HL-60 (cell line): ENCODE measurements at regions not wholly inside any gene's neighbourhood (a gene's known extent, or its start where the extent isn't known, plus 50 kb on each side); places are given as distances from the start of the nearest gene placed in this dataset.

ENCODE experiments used
- DNase-seq, 2 experiments: peaks; one replicate each; pipeline ENCODE4 v3.0.0-alpha.2; 2010 to 2020; ENCODE audit warnings: low read depth in 1 of 2, low spot score in 1 of 2
- H3K27ac ChIP-seq: fragments of 250-450 bp; sonication (Bioruptor Pico); replicated peaks from 2 replicates; pipeline ENCODE4 v1.5.1; 2020; ENCODE audit warnings: mild to moderate bottlenecking, moderate library complexity
- H3K27me3 ChIP-seq: fragments of 250-450 bp; sonication (Bioruptor Pico); 2 replicates; pipeline ENCODE4 v1.5.1; 2021; ENCODE audit warnings: mild to moderate bottlenecking, moderate library complexity; ENCODE audit not compliant: insufficient read depth, poor library complexity, severe bottlenecking
- H3K4me3 ChIP-seq: replicated peaks from 2 replicates; pipeline ENCODE4 v1.5.1; 2011; ENCODE audit warnings: mild to moderate bottlenecking, control low read depth, low read length; ENCODE audit not compliant: insufficient read depth
- GABPA ChIP-seq: IDR thresholded peaks from 2 replicates; pipeline ENCODE4 v1.6.1; 2012; ENCODE audit warnings: low read depth
- POLR2AphosphoS5 ChIP-seq: IDR thresholded peaks from 2 replicates; pipeline ENCODE4 v1.6.1; 2012; ENCODE audit warnings: low read depth
- SPI1 ChIP-seq: IDR thresholded peaks from 2 replicates; pipeline ENCODE4 v1.6.1; 2012; ENCODE audit warnings: low read depth, mild to moderate bottlenecking, borderline replicate concordance
- TF ChIP-seq, protein P1 (sequence below): IDR thresholded peaks from one replicate; pipeline ENCODE4 v1.5.1; 2011; ENCODE audit warnings: low read length, control low read depth, inconsistent platforms; ENCODE audit not compliant: insufficient read depth
- TF ChIP-seq, protein P2 (sequence below): IDR thresholded peaks from 2 replicates; pipeline ENCODE4 v1.6.1; 2012; ENCODE audit warnings: low read depth; ENCODE audit not compliant: insufficient replicate concordance

DNA sequence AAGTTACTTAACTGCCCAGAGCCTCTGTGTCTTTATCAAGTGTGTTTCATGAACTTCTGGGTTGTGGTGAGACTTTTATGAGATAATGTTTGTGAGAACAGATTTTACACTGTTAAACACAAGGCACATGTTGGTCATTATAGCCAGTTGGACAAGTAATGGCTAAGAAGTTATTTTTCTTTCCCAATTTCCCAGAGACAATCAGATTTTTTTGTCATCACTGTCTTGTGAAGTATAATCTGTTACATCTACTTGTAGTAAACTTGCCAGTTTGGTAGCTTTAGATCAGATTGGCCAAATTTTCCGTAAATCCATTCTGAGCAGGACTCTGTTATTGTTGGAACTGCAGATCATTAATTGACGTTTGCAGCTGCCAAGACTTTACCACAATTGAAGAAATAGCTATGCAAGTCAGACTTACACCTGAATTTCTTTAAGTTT lies 838.8 kb downstream of the SLC4A3 start:
- Histone ChIP-seq H3K27ac (no peak overlapping the region), H3K27me3 (peaks cover 2% of the 10 kb centered on the region), H3K4me3 (no peak overlapping the region)
- no peak for TF ChIP-seq POLR2AphosphoS5
- TF ChIP-seq SPI1: no peak
- no peak for TF ChIP-seq GABPA
- TF ChIP-seq, protein P1, sequence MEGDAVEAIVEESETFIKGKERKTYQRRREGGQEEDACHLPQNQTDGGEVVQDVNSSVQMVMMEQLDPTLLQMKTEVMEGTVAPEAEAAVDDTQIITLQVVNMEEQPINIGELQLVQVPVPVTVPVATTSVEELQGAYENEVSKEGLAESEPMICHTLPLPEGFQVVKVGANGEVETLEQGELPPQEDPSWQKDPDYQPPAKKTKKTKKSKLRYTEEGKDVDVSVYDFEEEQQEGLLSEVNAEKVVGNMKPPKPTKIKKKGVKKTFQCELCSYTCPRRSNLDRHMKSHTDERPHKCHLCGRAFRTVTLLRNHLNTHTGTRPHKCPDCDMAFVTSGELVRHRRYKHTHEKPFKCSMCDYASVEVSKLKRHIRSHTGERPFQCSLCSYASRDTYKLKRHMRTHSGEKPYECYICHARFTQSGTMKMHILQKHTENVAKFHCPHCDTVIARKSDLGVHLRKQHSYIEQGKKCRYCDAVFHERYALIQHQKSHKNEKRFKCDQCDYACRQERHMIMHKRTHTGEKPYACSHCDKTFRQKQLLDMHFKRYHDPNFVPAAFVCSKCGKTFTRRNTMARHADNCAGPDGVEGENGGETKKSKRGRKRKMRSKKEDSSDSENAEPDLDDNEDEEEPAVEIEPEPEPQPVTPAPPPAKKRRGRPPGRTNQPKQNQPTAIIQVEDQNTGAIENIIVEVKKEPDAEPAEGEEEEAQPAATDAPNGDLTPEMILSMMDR: no peak
- TF ChIP-seq, protein P2, sequence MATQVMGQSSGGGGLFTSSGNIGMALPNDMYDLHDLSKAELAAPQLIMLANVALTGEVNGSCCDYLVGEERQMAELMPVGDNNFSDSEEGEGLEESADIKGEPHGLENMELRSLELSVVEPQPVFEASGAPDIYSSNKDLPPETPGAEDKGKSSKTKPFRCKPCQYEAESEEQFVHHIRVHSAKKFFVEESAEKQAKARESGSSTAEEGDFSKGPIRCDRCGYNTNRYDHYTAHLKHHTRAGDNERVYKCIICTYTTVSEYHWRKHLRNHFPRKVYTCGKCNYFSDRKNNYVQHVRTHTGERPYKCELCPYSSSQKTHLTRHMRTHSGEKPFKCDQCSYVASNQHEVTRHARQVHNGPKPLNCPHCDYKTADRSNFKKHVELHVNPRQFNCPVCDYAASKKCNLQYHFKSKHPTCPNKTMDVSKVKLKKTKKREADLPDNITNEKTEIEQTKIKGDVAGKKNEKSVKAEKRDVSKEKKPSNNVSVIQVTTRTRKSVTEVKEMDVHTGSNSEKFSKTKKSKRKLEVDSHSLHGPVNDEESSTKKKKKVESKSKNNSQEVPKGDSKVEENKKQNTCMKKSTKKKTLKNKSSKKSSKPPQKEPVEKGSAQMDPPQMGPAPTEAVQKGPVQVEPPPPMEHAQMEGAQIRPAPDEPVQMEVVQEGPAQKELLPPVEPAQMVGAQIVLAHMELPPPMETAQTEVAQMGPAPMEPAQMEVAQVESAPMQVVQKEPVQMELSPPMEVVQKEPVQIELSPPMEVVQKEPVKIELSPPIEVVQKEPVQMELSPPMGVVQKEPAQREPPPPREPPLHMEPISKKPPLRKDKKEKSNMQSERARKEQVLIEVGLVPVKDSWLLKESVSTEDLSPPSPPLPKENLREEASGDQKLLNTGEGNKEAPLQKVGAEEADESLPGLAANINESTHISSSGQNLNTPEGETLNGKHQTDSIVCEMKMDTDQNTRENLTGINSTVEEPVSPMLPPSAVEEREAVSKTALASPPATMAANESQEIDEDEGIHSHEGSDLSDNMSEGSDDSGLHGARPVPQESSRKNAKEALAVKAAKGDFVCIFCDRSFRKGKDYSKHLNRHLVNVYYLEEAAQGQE: no peak
- no peak for DNase-seq

DNA sequence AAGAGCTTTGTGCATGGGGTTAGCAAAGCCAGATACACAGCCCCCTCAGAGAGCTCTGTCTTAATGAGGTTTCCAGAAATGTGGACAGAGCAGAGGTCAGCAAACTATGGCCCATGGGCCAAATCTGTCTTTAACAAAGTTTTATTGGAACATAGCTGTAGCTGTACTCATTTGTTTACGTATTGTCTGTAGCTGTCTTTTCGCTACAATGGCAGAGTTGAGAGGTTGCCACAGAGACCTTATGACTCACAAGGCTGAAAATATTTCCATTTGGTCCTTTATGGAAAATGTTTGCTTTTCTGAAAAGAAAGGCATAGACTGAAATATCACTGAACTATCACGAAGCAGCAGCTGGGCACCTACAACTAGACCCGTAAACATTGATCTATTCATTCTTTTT lies 841.8 kb downstream of the SLC4A3 start:
- DNase-seq: no peak
- Histone ChIP-seq H3K27ac (no peak overlapping the region), H3K27me3 (peaks cover 2% of the 10 kb centered on the region), H3K4me3 (no peak overlapping the region)
- TF ChIP-seq, protein P1: no peak
- TF ChIP-seq, protein P2: no peak
- TF ChIP-seq GABPA (no peak), SPI1 (no peak)

DNA sequence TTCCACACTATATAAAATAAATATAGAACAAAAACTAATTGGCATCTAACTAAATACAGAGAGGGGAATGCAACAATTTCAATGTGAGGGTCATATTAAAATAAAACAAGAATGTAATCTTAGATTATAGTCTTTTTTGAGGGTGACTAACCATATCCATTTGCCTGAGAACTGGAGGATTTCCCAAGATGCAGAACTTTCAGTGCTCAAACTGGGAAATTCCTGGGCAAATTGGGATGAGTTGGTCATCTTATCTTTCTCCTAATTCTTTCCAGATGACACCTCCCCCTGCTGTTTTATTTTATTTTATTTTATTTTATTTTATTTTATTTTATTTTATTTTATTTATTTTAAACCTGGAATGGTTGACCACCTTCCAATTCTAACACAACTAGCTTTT lies 846.2 kb downstream of the SLC4A3 start:
- H3K4me3 ChIP-seq: no peak overlapping the region

More for the DNA sequence above, 846.2 kb downstream of the SLC4A3 start:
- Histone ChIP-seq H3K27ac (no peak overlapping the region), H3K27me3 (no peaks in the 10 kb centered on the region)
- TF ChIP-seq GABPA: no peak
- TF ChIP-seq, protein P1: no peak
- TF ChIP-seq, protein P2: no peak
- TF ChIP-seq SPI1: no peak
- TF ChIP-seq POLR2AphosphoS5: no peak
- no peak for DNase-seq
